ENCODE measurements at regions not wholly inside any gene's neighbourhood (a gene's known extent, or its start where the extent isn't known, plus 50 kb on each side); places are given as distances from the start of the nearest gene placed in this dataset.

GRCh38 chr5:165673499-165673898 lies 2168.1 kb downstream of the MAT2B start:
- DNase-seq (ENCODE audit: low read depth in 4 of 4, low spot score in 1 of 4): no peak

GRCh38 chr5:165695796-165696195 lies 2190.4 kb downstream of the MAT2B start:
- no peak for DNase-seq (ENCODE audit: low read depth in 4 of 4, low spot score in 1 of 4)

DNA sequence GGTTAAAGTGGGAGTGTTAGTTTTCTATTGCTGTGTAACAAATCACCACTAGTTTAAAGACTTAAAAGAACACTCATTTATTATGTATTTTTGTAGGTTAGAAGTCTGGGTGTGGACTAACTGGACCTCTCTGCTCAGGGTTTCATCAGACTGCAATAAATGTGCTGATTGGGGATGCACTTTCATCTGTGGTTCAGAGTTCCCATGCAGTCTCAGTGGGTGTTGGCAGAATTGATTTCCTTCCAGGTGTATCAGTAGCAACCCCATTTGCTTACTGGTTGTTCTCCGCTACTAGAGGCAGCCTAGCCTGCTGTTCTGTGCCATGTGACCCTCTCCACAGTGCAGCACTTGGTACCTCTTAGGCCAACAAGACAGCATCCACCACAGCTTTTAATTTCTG lies 2200.5 kb downstream of the MAT2B start:
- DNase-seq (ENCODE audit: low read depth in 4 of 4, low spot score in 1 of 4): no peak

- no peak for DNase-seq (ENCODE audit: low read depth in 4 of 4, low spot score in 1 of 4)
Observed at GRCh38 chr5:165712011-165712410, 2206.6 kb downstream of the MAT2B start.

- DNase-seq (ENCODE audit: low read depth in 4 of 4, low spot score in 1 of 4): no peak
Observed at GRCh38 chr5:165714598-165714997, 2209.2 kb downstream of the MAT2B start.

- DNase-seq (ENCODE audit: low read depth in 4 of 4, low spot score in 1 of 4): no peak
Observed at GRCh38 chr5:165720901-165721300, 2215.5 kb downstream of the MAT2B start.

DNA sequence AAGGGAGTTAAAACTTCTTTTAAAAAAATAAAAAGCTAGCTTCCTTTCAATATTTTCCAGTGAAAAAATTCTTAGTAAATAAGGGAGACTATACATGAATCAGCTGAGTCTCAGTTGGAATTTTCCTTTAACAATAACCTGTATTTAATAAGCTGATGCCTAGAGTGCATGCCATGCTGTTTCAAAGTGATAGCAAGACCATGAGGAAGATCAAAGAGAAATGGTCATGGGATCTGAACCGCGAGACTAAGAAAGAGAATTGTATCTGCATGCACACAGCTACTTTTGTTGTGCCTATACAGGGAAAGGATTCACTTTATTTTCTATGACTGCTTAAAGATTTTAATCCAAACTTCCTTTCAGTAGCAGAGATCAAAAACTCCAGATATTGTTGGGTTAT lies 2217.0 kb downstream of the MAT2B start:
- DNase-seq (ENCODE audit: low read depth in 4 of 4, low spot score in 1 of 4): no peak

DNA sequence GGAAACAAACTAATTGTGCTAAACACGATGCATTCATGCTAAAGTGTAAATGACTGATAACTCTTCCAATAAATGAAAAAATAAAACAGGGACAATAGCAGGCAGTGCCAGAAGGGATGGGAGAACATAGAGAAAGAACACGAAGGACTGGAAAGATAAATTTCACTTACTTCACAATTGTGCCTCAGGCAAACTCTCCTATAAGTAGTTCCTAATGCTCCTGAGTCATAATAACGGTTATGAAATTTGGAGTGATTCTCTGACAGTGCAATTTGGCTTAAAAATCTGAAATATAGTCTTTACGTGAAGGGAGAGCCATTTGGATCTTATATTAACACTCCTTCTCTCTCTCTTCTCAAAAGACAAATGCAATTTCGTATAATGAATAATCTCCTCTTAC lies 2218.5 kb downstream of the MAT2B start:
- no peak for DNase-seq (ENCODE audit: low read depth in 4 of 4, low spot score in 1 of 4)

DNA sequence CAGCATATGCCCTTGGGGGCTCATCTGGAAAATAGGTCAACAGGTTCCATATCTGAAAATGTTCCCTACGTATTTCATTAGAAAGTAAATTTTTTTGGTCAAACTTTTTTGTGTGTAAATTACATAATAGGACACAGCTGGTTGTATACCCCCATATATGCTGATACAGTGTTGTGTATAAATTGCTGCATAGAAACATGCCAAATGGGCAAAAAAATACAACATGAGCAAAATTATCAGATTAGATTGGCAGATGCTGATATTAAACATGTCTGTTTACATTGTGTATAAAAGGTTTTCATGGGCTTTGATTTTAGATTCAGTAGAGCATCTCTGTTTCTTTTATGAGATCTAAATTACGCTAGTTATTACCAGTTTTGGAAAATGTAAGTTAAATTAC lies 2223.0 kb downstream of the MAT2B start:
- no peak for DNase-seq (ENCODE audit: low read depth in 4 of 4, low spot score in 1 of 4)

DNA sequence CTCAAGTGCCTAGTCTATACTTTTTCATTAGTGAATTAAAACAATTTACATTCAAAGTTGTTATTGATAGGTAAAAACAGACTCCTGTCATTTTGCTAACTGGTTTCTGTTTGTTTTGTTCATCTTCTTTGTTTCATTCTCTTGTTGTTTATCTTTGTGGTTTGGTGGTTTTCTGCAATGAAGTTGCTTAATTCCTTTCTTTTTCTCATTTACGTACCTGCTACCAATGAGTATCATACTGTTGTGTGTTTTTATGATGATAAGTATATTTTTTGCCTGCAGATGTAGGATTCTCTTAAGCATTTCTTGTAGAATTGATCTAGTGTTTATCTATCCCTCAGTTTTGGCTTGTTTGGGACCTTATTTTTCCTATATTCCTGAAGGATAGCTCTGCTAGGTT lies 2230.0 kb downstream of the MAT2B start:
- DNase-seq (ENCODE audit: low read depth in 4 of 4, low spot score in 1 of 4): no peak

GRCh38 chr5:165739079-165739741 lies 2233.8 kb downstream of the MAT2B start:
- no peak for DNase-seq (ENCODE audit: low read depth in 4 of 4, low spot score in 1 of 4)

DNA sequence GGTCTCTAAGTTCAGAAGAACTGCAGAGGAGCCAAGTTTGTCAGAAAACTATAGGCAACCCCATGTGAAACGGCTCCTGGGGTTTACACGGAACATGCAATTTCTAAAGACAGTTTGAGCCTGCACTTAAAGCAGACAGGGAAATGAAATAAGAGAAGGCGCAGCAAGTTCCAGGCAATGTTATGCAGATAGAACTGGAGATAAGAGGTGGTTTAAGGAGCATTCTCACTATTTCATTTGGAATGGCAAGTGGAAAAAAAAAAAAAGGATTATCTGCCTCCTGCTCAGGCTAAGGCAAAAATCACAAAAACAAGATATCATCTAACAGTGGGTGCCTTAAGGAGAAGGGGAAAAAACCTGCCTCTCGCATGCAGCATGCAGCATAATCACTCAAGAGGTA lies 2252.4 kb downstream of the MAT2B start:
- no peak for DNase-seq (ENCODE audit: low read depth in 4 of 4, low spot score in 1 of 4)

GRCh38 chr5:165775111-165775510 lies 2269.7 kb downstream of the MAT2B start:
- no peak for DNase-seq (ENCODE audit: low read depth in 4 of 4, low spot score in 1 of 4)

DNA sequence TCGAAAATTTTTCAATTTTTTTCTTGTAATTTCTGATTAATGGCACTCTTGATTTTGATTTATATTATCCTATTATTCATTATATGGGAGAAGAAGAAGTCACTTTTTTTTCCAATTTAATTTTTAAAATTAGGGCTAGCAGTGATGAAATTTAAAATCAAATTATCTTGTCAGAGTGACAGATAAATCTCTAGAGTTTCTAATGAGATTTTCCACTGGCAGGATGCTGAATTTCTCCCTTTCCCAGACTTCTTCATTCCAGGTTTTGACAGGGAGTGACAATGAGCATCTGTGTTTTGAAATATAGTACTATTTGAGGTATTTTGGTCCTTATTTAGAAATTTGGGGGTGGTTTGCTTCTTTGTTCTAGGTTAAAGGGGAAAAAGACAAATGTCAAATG lies 2274.1 kb downstream of the MAT2B start:
- DNase-seq (ENCODE audit: low read depth in 4 of 4, low spot score in 1 of 4): no peak

DNA sequence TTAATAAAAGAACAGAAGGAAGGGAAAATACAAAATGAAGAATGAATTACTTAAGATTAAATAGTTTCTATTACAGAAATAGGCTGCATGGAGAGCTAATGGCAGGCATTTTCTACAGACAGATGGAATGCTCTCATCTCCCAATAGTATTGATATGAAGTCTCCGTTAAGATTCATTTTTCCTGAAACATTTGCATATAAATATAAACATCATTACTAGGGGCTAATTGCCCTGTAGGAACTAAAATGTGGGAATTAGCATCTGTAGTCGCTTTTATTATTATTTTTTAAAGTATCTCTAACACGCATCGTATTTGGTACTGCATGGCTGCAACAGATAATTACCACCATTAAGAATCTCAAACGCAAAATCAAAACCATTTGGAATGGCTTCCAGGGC lies 2275.5 kb downstream of the MAT2B start:
- no peak for DNase-seq (ENCODE audit: low read depth in 4 of 4, low spot score in 1 of 4)

DNA sequence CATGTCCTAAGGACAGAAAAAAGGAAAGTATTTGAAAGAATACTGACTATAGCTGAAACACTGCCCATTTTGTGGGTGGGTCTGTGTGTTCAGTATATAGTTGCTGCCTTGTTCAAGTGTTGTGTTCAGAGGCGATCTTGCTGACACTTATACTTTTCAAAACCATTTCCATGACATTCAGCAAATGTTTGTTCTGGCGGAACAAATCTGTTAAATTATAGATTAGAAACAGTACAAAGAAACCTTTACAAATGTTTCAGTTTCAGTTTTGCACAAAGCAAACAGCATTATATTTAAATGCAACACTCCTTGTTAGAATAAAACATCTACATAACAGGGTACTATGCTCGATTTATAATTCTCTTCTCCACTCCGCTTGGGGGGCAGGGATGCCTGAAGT lies 2276.3 kb downstream of the MAT2B start:
- DNase-seq (ENCODE audit: low read depth in 4 of 4, low spot score in 1 of 4): no peak

GRCh38 chr5:165783024-165783423 lies 2277.6 kb downstream of the MAT2B start:
- DNase-seq (ENCODE audit: low read depth in 4 of 4, low spot score in 1 of 4): no peak

DNA sequence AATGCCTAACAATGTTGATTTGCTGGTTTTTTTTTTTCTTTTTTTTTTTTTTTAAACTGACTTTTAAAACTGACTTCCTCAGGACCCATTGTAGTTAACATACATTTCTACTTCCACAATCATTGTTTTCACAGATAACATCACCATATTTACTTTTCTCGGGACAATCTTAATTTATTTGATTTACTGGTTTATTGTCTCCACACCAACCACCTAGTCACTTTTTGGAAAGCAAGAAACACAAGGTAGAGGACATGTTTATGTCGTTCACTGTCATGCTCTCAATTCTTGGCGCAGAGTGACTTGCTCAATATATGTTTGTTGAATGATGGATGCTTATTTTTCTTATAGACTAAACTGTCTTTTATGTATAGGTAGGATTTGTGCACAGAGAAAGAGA lies 2280.7 kb downstream of the MAT2B start:
- DNase-seq (ENCODE audit: low read depth in 4 of 4, low spot score in 1 of 4): no peak

DNA sequence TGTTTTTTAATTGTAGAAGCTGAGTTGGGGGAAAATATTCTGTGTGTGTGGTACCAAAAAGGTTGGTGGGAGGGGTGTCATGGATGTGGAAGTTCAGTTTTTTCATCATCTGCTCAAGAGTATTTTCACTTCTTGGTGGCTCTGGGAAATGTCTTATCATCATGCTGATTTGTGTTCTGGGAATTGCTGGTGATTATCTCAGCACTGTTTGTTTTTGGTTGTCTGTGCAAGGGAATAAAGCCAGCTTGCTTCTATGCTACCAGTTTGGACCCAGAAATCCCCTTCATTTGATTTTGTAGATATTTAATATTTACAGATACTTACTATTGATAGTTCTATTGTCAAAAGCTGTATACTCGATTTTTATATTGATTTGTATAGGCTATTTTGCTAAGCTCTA lies 2289.7 kb downstream of the MAT2B start:
- DNase-seq (ENCODE audit: low read depth in 4 of 4, low spot score in 1 of 4): no peak

DNA sequence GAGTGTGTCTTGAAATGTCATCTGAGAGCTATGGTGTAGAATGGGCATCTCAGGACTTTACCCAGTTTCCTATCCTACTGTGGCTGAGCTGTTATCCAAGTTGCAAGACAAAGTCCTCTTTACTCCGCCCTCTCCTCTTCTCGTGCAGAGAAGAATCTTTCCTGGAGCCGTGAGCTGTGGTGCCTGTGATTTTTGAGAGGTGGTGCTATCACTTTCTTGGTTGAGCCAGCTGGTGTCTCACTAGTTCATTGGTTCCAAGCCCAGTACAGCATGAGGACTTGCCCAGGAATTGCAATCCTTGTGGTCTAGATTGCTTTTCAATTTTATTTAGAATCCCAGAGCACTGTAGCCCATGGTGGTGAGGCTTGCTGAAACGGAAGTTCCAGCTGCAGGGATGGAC lies 2300.3 kb downstream of the MAT2B start:
- no peak for DNase-seq (ENCODE audit: low read depth in 4 of 4, low spot score in 1 of 4)

DNA sequence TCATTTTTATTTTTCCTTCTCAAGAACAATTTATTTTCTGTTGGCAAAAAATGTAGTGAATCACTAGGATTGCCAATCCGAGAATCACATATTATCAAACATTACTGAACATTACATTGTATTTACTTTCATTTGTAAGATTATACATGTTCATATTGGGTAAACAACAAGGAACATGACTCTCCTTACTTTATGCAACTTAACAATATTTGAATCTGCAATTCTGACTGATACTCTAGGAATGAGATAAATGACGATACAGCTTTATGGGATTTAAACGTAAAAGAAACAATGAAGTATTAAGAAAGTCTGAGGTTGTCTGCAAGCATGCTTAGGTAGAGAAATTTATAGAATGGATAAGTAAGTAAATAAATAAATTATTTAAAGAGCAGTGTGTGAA lies 2302.9 kb downstream of the MAT2B start:
- no peak for DNase-seq (ENCODE audit: low read depth in 4 of 4, low spot score in 1 of 4)

GRCh38 chr5:165809914-165810313 lies 2304.5 kb downstream of the MAT2B start:
- no peak for DNase-seq (ENCODE audit: low read depth in 4 of 4, low spot score in 1 of 4)

DNA sequence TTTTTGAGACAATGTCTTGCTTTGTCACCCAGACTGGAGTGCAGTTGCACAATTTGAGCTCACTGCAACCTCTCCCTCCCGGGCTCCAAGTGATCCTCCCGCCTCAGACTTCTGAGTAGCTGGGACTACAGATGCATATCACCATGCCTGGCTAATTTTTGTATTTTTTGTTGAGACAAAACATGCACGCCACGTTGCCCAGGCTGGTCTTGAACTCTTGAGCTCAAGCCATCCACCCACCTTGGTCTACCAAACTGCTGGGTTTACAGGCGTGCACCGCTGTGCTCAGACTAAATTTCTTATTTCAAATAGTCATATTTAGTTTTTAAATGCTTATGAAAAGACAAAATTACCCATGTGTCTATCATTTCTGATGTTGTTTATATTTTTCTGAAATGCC lies 2324.1 kb downstream of the MAT2B start:
- no peak for DNase-seq (ENCODE audit: low read depth in 4 of 4, low spot score in 1 of 4)

- no peak for DNase-seq (ENCODE audit: low read depth in 4 of 4, low spot score in 1 of 4)
Observed at GRCh38 chr5:165834891-165835290, 2329.5 kb downstream of the MAT2B start.
